Activated CD4-positive, alpha-beta T cell treated with anti-CD3 and anti-CD28 coated beads, Interleukin-10, Interleukin-2, amounts not matched to agents 100 ng/mL and 50 ng/mL, durations not matched to agents 16 hours and 8 hours (primary cell): ENCODE measurements at regions not wholly inside any gene's neighbourhood (a gene's known extent, or its start where the extent isn't known, plus 50 kb on each side); places are given as distances from the start of the nearest gene placed in this dataset.

ENCODE experiments used
- DNase-seq: peaks from one replicate; pipeline ENCODE4 v3.0.0-alpha.2; 2020

- DNase-seq: no peak
These were observed 75.7 kb upstream of the CCDC112 start for GRCh38 chr5:115372146-115372545.

GRCh38 chr5:115369430-115370144 is 73.1 kb upstream of the CCDC112 start:
- no peak for DNase-seq

GRCh38 chr5:115366223-115366622 is 69.8 kb upstream of the CCDC112 start:
- DNase-seq: peak; percentile 20

GRCh38 chr5:115363879-115364278 is 67.4 kb upstream of the CCDC112 start:
- DNase-seq: no peak

- DNase-seq: no peak
These were observed 63.7 kb upstream of the CCDC112 start for GRCh38 chr5:115360046-115360685.

- DNase-seq: no peak
These were observed 59.4 kb upstream of the CCDC112 start for GRCh38 chr5:115355767-115356381.

- DNase-seq: no peak
These were observed 58.6 kb upstream of the CCDC112 start for GRCh38 chr5:115355095-115355494.

- no peak for DNase-seq
These were observed 57.8 kb upstream of the CCDC112 start for GRCh38 chr5:115354246-115354645.

GRCh38 chr5:115352571-115352970 is 56.1 kb upstream of the CCDC112 start:
- no peak for DNase-seq

- DNase-seq: no peak
These were observed 55.1 kb upstream of the CCDC112 start for GRCh38 chr5:115351356-115352195.

- no peak for DNase-seq
These were observed 54.4 kb upstream of the CCDC112 start for GRCh38 chr5:115350894-115351293.

GRCh38 chr5:115349001-115349817 is 52.8 kb upstream of the CCDC112 start:
- DNase-seq: no peak

- DNase-seq: no peak
These were observed 51.7 kb upstream of the CCDC112 start for GRCh38 chr5:115348175-115348574.
